HEK293 (cell line): ENCODE measurements at regions not wholly inside any gene's neighbourhood (a gene's known extent, or its start where the extent isn't known, plus 50 kb on each side); places are given as distances from the start of the nearest gene placed in this dataset.

Source experiments
- CTCF ChIA-PET: fragments of 350-600 bp; formaldehyde crosslinking; extraction: SDS; loops from one replicate; lab custom pipeline; 2021; ENCODE audit warnings: antibody characterized with exemption; lab: Yijun Ruan, JAX
- POLR2A ChIA-PET: fragments of 300-600 bp; formaldehyde crosslinking; extraction: SDS; loops from one replicate; lab custom pipeline; 2020; ENCODE audit warnings: antibody characterized with exemption, inconsistent platforms; lab: Yijun Ruan, JAX
- H3K27ac ChIP-seq: fragments of 200-500 bp; sonication (Bioruptor generic); 2 replicates; pipeline ENCODE4 v1.5.1; 2014; ENCODE audit warnings: low read depth, low read length, control low read depth, inconsistent platforms; ENCODE audit errors: extremely low read depth
- H3K36me3 ChIP-seq, 2 experiments: fragments of 200-500 bp in 1 of 2; sonication (Bioruptor generic) in 1 of 2; 1 replicate in 1 of 2; 2 replicates in 1 of 2; pipeline ENCODE4 v1.5.1; 2014 to 2017; ENCODE audit warnings: inconsistent platforms in 2 of 2, low read length in 2 of 2; ENCODE audit not compliant: control insufficient read depth in 2 of 2, insufficient read depth in 1 of 2
- H3K4me1 ChIP-seq: fragments of 200-500 bp; sonication (Bioruptor generic); 2 replicates; pipeline ENCODE4 v1.5.1; 2014; ENCODE audit warnings: mild to moderate bottlenecking, low read length, inconsistent platforms; ENCODE audit not compliant: control insufficient read depth, insufficient read depth
- H3K4me3 ChIP-seq: 2 replicates; pipeline ENCODE4 v1.5.1; 2011; ENCODE audit warnings: low read depth, mild to moderate bottlenecking, control low read depth, low read length, moderate library complexity
- H3K9me3 ChIP-seq: fragments of 200-500 bp; sonication (Bioruptor generic); 2 replicates; pipeline ENCODE4 v1.5.1; 2014; ENCODE audit warnings: low read depth, low read length, inconsistent platforms; ENCODE audit not compliant: control insufficient read depth, insufficient read depth
- CTCF ChIP-seq: fragments of 450-650 bp; formaldehyde crosslinking; IDR thresholded peaks from 2 replicates; pipeline ENCODE4 v1.5.1; 2016; ENCODE audit warnings: missing biosample characterization, missing genetic modification characterization
- KLF1 ChIP-seq: fragments of 450-650 bp; formaldehyde crosslinking; IDR thresholded peaks from 2 replicates; pipeline ENCODE4 v1.5.1; 2016; ENCODE audit warnings: missing biosample characterization, missing genetic modification characterization
- SETDB1 ChIP-seq: IDR thresholded peaks from one replicate; pipeline ENCODE4 v1.6.1; 2017; ENCODE audit warnings: mild to moderate bottlenecking, low read length, moderate library complexity, mixed read lengths; ENCODE audit not compliant: insufficient read length
- ZBTB26 ChIP-seq: fragments of 450-650 bp; formaldehyde crosslinking; optimal IDR thresholded peaks from 2 replicates; pipeline ENCODE3; 2016; ENCODE audit warnings: missing biosample characterization, mild to moderate bottlenecking, missing genetic modification characterization
- ZFP41 ChIP-seq: fragments of 450-650 bp; formaldehyde crosslinking; IDR thresholded peaks from 2 replicates; pipeline ENCODE4 v1.5.1; 2016; ENCODE audit warnings: missing biosample characterization, missing genetic modification characterization, borderline replicate concordance
- ZNF121 ChIP-seq: fragments of 450-650 bp; formaldehyde crosslinking; IDR thresholded peaks from 2 replicates; pipeline ENCODE4 v1.5.1; 2016; ENCODE audit warnings: missing biosample characterization, missing genetic modification characterization
- ZNF148 ChIP-seq: fragments of 450-650 bp; formaldehyde crosslinking; IDR thresholded peaks from 2 replicates; pipeline ENCODE4 v1.5.0; 2017; ENCODE audit warnings: missing biosample characterization, missing genetic modification characterization, borderline replicate concordance
- ZNF214 ChIP-seq: fragments of 450-650 bp; formaldehyde crosslinking; IDR thresholded peaks from 2 replicates; pipeline ENCODE4 v1.5.1; 2017; ENCODE audit warnings: missing biosample characterization, mild to moderate bottlenecking, missing genetic modification characterization, borderline replicate concordance
- ZNF521 ChIP-seq: fragments of 450-650 bp; formaldehyde crosslinking; IDR thresholded peaks from 2 replicates; pipeline ENCODE4 v1.5.1; 2017; ENCODE audit warnings: missing biosample characterization, mild to moderate bottlenecking, missing genetic modification characterization
- ZNF548 ChIP-seq: fragments of 450-650 bp; formaldehyde crosslinking; IDR thresholded peaks from 2 replicates; pipeline ENCODE4 v1.5.1; 2016; ENCODE audit warnings: missing biosample characterization, missing genetic modification characterization
- ZNF555 ChIP-seq: fragments of 450-650 bp; formaldehyde crosslinking; conservative IDR thresholded peaks from 2 replicates; pipeline ENCODE4 v1.5.1; 2017; ENCODE audit warnings: missing biosample characterization, mild to moderate bottlenecking, missing genetic modification characterization, inconsistent platforms
- ZNF626 ChIP-seq: fragments of 450-650 bp; sonication (Bioruptor Pico); formaldehyde crosslinking; IDR thresholded peaks from 2 replicates; pipeline ENCODE4 v1.5.1; 2018; ENCODE audit warnings: missing biosample characterization, missing genetic modification characterization, inconsistent platforms
- ZNF658 ChIP-seq: fragments of 450-650 bp; formaldehyde crosslinking; IDR thresholded peaks from 2 replicates; pipeline ENCODE4; 2016; ENCODE audit warnings: missing biosample characterization, missing genetic modification characterization
- ZNF664 ChIP-seq: fragments of 450-650 bp; formaldehyde crosslinking; IDR thresholded peaks from 2 replicates; pipeline ENCODE4 v1.5.1; 2016; ENCODE audit warnings: missing biosample characterization, missing genetic modification characterization
- ZSCAN5A ChIP-seq: fragments of 450-650 bp; formaldehyde crosslinking; IDR thresholded peaks from 2 replicates; pipeline ENCODE4 v1.5.1; 2016; ENCODE audit warnings: missing biosample characterization, missing genetic modification characterization
- TF ChIP-seq, protein P1 (sequence below): fragments of 450-650 bp; formaldehyde crosslinking; IDR thresholded peaks from 2 replicates; pipeline ENCODE4 v1.5.1; 2017; ENCODE audit warnings: missing biosample characterization, missing genetic modification characterization
- TF ChIP-seq, protein P2 (sequence below): fragments of 450-650 bp; formaldehyde crosslinking; IDR thresholded peaks from 2 replicates; pipeline ENCODE4 v1.5.1; 2016; ENCODE audit warnings: missing biosample characterization, missing genetic modification characterization, low read depth

GRCh38 chr4:121277194-121278105, 103.4 kb downstream of the QRFPR start:
- Histone ChIP-seq H3K36me3 (no peaks in the 10 kb centered on the region), H3K4me3 (no peak overlapping the region), H3K4me1 (no peaks in the 10 kb centered on the region), H3K27ac (no peak overlapping the region), H3K9me3 (no peaks in the 10 kb centered on the region)
- 0 out of 2 replicates have a peak, but pooled peaks have one; percentile 11 for TF ChIP-seq CTCF (tag by site-specific recombination)
- TF ChIP-seq KLF1 (tag by site-specific recombination), result no peak
- ChIA-PET POLR2A (no interaction called here), CTCF (interaction anchor here (1.2 kb wide), 1 partner anchor 142 kb away, joined by 3 read pairs; no protein-coding TSS in a partner anchor)

- ChIA-PET CTCF (interaction anchor here (1.3 to 1.7 kb wide), 2 partner anchors 12 to 35 kb away, joined by 4 to 6 read pairs; no protein-coding TSS in a partner anchor), POLR2A (no interaction called here)
- no peaks in the 10 kb centered on the region for H3K4me1 ChIP-seq
- H3K4me3 ChIP-seq, result no peak overlapping the region
- H3K27ac ChIP-seq, result no peak overlapping the region
- no peaks in the 10 kb centered on the region for H3K36me3 ChIP-seq
- no peaks in the 10 kb centered on the region for H3K9me3 ChIP-seq
- TF ChIP-seq ZBTB26 (tag by site-specific recombination), result no peak
- TF ChIP-seq ZNF626 (tag by site-specific recombination), result no peak
- TF ChIP-seq ZNF658 (tag by site-specific recombination), result no peak
- no peak for TF ChIP-seq SETDB1
- no peak for TF ChIP-seq ZNF548 (tag by site-specific recombination)
- TF ChIP-seq ZNF214 (tag by site-specific recombination), result no peak
- TF ChIP-seq ZNF555 (tag by site-specific recombination), result no peak
- TF ChIP-seq, protein P1, sequence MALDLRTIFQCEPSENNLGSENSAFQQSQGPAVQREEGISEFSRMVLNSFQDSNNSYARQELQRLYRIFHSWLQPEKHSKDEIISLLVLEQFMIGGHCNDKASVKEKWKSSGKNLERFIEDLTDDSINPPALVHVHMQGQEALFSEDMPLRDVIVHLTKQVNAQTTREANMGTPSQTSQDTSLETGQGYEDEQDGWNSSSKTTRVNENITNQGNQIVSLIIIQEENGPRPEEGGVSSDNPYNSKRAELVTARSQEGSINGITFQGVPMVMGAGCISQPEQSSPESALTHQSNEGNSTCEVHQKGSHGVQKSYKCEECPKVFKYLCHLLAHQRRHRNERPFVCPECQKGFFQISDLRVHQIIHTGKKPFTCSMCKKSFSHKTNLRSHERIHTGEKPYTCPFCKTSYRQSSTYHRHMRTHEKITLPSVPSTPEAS (tag by site-specific recombination), result no peak
- no peak for TF ChIP-seq ZFP41
- no peak for TF ChIP-seq ZSCAN5A (tag by site-specific recombination)
- no peak for TF ChIP-seq ZNF664 (tag by site-specific recombination)
- no peak for TF ChIP-seq ZNF521 (tag by site-specific recombination)
- no peak for TF ChIP-seq KLF1 (tag by site-specific recombination)
- TF ChIP-seq, protein P2, sequence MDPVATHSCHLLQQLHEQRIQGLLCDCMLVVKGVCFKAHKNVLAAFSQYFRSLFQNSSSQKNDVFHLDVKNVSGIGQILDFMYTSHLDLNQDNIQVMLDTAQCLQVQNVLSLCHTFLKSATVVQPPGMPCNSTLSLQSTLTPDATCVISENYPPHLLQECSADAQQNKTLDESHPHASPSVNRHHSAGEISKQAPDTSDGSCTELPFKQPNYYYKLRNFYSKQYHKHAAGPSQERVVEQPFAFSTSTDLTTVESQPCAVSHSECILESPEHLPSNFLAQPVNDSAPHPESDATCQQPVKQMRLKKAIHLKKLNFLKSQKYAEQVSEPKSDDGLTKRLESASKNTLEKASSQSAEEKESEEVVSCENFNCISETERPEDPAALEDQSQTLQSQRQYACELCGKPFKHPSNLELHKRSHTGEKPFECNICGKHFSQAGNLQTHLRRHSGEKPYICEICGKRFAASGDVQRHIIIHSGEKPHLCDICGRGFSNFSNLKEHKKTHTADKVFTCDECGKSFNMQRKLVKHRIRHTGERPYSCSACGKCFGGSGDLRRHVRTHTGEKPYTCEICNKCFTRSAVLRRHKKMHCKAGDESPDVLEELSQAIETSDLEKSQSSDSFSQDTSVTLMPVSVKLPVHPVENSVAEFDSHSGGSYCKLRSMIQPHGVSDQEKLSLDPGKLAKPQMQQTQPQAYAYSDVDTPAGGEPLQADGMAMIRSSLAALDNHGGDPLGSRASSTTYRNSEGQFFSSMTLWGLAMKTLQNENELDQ (tag by site-specific recombination), result no peak
- no peak for TF ChIP-seq ZNF121
- TF ChIP-seq ZNF148, result no peak
Observed at GRCh38 chr4:121273191-121273590, 107.6 kb downstream of the QRFPR start.
